Panc1 (cell line): ENCODE measurements at regions not wholly inside any gene's neighbourhood (a gene's known extent, or its start where the extent isn't known, plus 50 kb on each side); places are given as distances from the start of the nearest gene placed in this dataset.

Experiments
- ATAC-seq: fragments of 200-7000 bp; cut with Tn5 transposase; 2 replicates; pipeline ENCODE4 v1.9.1; 2020; ENCODE audit warnings: mild to moderate bottlenecking, moderate library complexity
- BruUV-seq: library from RNA; stranded (reverse); fragments of 400-500 nt; replicated peaks from 2 replicates; lab custom pipeline; 2021; lab: Mats Ljungman, UMichigan
- CTCF ChIA-PET: fragments of 300-600 bp; sonication (Branson Sonifier 250); formaldehyde crosslinking; loops from one replicate; lab custom pipeline; 2022; ENCODE audit warnings: antibody characterized with exemption; lab: Charles Lee
- POLR2A ChIA-PET: fragments of 300-600 bp; sonication (Branson Sonifier 250); formaldehyde crosslinking; loops from one replicate; lab custom pipeline; 2022; ENCODE audit warnings: antibody characterized with exemption; lab: Charles Lee
- DNase-seq: peaks from one replicate; pipeline ENCODE4 v3.0.0-alpha.2; 2010; ENCODE audit warnings: low read depth, low spot score
- H3K27ac ChIP-seq: 2 replicates; pipeline ENCODE4 v1.5.1; 2011; ENCODE audit warnings: mild to moderate bottlenecking, low read length, inconsistent platforms
- H3K27me3 ChIP-seq: fragments of 200-500 bp; sonication (Bioruptor generic); 2 replicates; pipeline ENCODE4 v1.6.0; 2014; ENCODE audit warnings: low read length, inconsistent platforms; ENCODE audit not compliant: control insufficient read depth, insufficient read depth
- H3K36me3 ChIP-seq: fragments of 200-500 bp; sonication (Bioruptor generic); 2 replicates; pipeline ENCODE4 v1.5.1; 2014; ENCODE audit warnings: inconsistent platforms, mild to moderate bottlenecking, low read length, moderate library complexity; ENCODE audit not compliant: control insufficient read depth, insufficient read depth
- H3K4me1 ChIP-seq: 2 replicates; pipeline ENCODE4 v1.5.1; 2011; ENCODE audit warnings: inconsistent platforms, mild to moderate bottlenecking, low read length, moderate library complexity; ENCODE audit not compliant: control insufficient read depth, insufficient read depth
- H3K4me3 ChIP-seq, 2 experiments: 2 replicates each; pipeline ENCODE4 v1.5.1; 2011 to 2012; ENCODE audit warnings: low read depth in 2 of 2, low read length in 2 of 2, mild to moderate bottlenecking in 2 of 2, inconsistent platforms in 1 of 2, moderate library complexity in 1 of 2
- H3K9me3 ChIP-seq: fragments of 200-500 bp; sonication (Bioruptor generic); 2 replicates; pipeline ENCODE4 v1.5.1; 2014; ENCODE audit warnings: low read depth, mild to moderate bottlenecking, inconsistent platforms, low read length, moderate library complexity; ENCODE audit not compliant: control insufficient read depth, insufficient read depth
- POLR2AphosphoS5 ChIP-seq: IDR thresholded peaks from 2 replicates; pipeline ENCODE4 v1.6.1; 2012; ENCODE audit warnings: mild to moderate bottlenecking, low read depth, low read length, moderate library complexity
- SIN3A ChIP-seq: IDR thresholded peaks from 2 replicates; pipeline ENCODE4 v1.6.1; 2012; ENCODE audit warnings: low read depth, mild to moderate bottlenecking, low read length, moderate library complexity, borderline replicate concordance; ENCODE audit not compliant: insufficient read depth
- TCF7L2 ChIP-seq: IDR thresholded peaks from 2 replicates; pipeline ENCODE4 v1.6.1; 2011; ENCODE audit warnings: mild to moderate bottlenecking, low read depth, low read length, inconsistent platforms
- in situ Hi-C: cut with HindIII; loops from 2 replicates; pipeline ENCODE4 v1.10.0; 2016; ENCODE audit warnings: low sequenced_read_pairs, low pct_unique_long_range_greater_than_20kb
- intact Hi-C: fragments of 100-400 bp; cut with micrococcal nuclease; formaldehyde crosslinking; loops from one replicate; pipeline ENCODE4 v1.10.0; 2022; ENCODE audit not compliant: unreplicated experiment
- TF ChIP-seq, protein P1 (sequence below), 2 experiments: IDR thresholded peaks; 2 replicates each; pipeline ENCODE4 v1.6.1; 2011 to 2012; ENCODE audit warnings: low read depth in 2 of 2, control low read depth in 1 of 2, low read length in 1 of 2, mild to moderate bottlenecking in 1 of 2, moderate library complexity in 1 of 2; ENCODE audit not compliant: insufficient read depth in 1 of 2
- TF ChIP-seq, protein P2 (sequence below): fragments of 450-650 bp; IDR thresholded peaks from 2 replicates; pipeline ENCODE4 v1.5.1; 2017; ENCODE audit warnings: mild to moderate bottlenecking

DNA sequence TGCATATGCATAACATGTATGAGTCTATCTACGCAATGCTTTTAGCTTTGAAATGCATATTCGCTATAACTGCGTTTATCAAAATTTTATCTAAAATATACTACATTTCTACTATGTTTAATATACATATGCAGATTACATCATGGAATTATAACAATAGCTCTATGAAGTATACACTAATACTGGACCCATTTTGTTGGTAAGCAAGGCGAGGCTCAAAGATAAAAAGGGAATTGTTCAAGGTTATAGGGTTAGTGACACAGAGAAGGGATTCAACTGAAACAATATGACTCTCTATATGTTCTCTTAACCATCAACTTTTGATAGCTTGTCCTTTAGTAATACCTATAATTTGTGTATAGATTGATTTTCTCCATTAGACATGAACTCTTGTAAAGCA lies 60.9 kb upstream of the SMIM36 start:
- in situ Hi-C loops (no loop called here), intact Hi-C loops (no loop called here)
- H3K27me3 ChIP-seq = no peaks in the 10 kb centered on the region
- no TSS peak for BruUV-seq
- peaks cover 8% of the 10 kb centered on the region; the same call in 1 of the 2 replicates for H3K4me1 ChIP-seq
- ChIA-PET POLR2A (interaction anchor here (0.5 kb wide), 1 partner anchor 1717 kb away, joined by 4 read pairs; no protein-coding TSS in a partner anchor), CTCF (no interaction called here)
- H3K27ac ChIP-seq = no peak overlapping the region
- H3K4me3 ChIP-seq = no peak overlapping the region
- TF ChIP-seq POLR2AphosphoS5 (no peak), TCF7L2 (no peak), SIN3A (no peak)
- TF ChIP-seq, protein P1, sequence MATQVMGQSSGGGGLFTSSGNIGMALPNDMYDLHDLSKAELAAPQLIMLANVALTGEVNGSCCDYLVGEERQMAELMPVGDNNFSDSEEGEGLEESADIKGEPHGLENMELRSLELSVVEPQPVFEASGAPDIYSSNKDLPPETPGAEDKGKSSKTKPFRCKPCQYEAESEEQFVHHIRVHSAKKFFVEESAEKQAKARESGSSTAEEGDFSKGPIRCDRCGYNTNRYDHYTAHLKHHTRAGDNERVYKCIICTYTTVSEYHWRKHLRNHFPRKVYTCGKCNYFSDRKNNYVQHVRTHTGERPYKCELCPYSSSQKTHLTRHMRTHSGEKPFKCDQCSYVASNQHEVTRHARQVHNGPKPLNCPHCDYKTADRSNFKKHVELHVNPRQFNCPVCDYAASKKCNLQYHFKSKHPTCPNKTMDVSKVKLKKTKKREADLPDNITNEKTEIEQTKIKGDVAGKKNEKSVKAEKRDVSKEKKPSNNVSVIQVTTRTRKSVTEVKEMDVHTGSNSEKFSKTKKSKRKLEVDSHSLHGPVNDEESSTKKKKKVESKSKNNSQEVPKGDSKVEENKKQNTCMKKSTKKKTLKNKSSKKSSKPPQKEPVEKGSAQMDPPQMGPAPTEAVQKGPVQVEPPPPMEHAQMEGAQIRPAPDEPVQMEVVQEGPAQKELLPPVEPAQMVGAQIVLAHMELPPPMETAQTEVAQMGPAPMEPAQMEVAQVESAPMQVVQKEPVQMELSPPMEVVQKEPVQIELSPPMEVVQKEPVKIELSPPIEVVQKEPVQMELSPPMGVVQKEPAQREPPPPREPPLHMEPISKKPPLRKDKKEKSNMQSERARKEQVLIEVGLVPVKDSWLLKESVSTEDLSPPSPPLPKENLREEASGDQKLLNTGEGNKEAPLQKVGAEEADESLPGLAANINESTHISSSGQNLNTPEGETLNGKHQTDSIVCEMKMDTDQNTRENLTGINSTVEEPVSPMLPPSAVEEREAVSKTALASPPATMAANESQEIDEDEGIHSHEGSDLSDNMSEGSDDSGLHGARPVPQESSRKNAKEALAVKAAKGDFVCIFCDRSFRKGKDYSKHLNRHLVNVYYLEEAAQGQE (IDR thresholded peaks at IDR 0.05; ENCODE audit: insufficient read depth in 1 of 2, low read depth in 2 of 2, low read length in 1 of 2) = no peak
- TF ChIP-seq, protein P2, sequence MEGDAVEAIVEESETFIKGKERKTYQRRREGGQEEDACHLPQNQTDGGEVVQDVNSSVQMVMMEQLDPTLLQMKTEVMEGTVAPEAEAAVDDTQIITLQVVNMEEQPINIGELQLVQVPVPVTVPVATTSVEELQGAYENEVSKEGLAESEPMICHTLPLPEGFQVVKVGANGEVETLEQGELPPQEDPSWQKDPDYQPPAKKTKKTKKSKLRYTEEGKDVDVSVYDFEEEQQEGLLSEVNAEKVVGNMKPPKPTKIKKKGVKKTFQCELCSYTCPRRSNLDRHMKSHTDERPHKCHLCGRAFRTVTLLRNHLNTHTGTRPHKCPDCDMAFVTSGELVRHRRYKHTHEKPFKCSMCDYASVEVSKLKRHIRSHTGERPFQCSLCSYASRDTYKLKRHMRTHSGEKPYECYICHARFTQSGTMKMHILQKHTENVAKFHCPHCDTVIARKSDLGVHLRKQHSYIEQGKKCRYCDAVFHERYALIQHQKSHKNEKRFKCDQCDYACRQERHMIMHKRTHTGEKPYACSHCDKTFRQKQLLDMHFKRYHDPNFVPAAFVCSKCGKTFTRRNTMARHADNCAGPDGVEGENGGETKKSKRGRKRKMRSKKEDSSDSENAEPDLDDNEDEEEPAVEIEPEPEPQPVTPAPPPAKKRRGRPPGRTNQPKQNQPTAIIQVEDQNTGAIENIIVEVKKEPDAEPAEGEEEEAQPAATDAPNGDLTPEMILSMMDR = no peak
- no peak for ATAC-seq
- no peaks in the 10 kb centered on the region for H3K9me3 ChIP-seq
- DNase-seq = no peak
- H3K36me3 ChIP-seq = no peaks in the 10 kb centered on the region

DNA sequence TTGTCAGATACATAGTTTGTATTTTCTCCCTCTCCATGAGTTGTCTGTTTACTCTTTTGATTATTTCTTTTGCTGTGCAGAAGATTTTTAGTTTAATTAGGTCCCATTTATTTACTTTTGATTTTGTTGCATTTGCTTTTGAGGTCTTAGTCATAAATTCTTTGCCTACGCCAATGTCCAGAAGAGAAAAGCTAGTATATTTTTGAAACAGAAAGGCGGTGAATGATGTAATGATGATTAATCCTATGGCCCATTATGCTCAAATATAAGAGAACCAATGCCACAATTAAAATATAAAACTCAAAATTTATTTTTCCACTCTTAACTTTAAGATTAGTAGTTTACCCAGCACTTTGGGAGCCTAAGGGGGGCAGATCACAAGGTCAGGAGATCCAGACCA lies 59.8 kb upstream of the SMIM36 start:
- intact Hi-C loops = no loop called here
- Histone ChIP-seq H3K27me3 (no peaks in the 10 kb centered on the region), H3K36me3 (no peaks in the 10 kb centered on the region), H3K4me3 (no peak overlapping the region), H3K9me3 (no peaks in the 10 kb centered on the region), H3K27ac (no peak overlapping the region), H3K4me1 (no peaks in the 10 kb centered on the region)
- BruUV-seq = no TSS peak
- ATAC-seq (no peak), DNase-seq (no peak)
- in situ Hi-C loops = no loop called here
- ChIA-PET POLR2A (no interaction called here), CTCF (interaction anchor here (0.6 kb wide), 1 partner anchor 1208 kb away, joined by 3 read pairs; no protein-coding TSS in a partner anchor)
- TF ChIP-seq, protein P2 = no peak
- TF ChIP-seq TCF7L2 = no peak
- TF ChIP-seq POLR2AphosphoS5 = no peak
- TF ChIP-seq, protein P1 (IDR thresholded peaks at IDR 0.05; ENCODE audit: insufficient read depth in 1 of 2, low read depth in 2 of 2, low read length in 1 of 2) = no peak
- TF ChIP-seq SIN3A = no peak
